G401.6 (cell line): ENCODE measurements at regions not wholly inside any gene's neighbourhood (a gene's known extent, or its start where the extent isn't known, plus 50 kb on each side); places are given as distances from the start of the nearest gene placed in this dataset.
"Not testable (repeated sequence)": the region's sequence is repeated elsewhere in the genome, so short reads cannot be mapped to it uniquely, and the experiment has no call there.

Source experiments
- FAIRE-seq: peaks from 2 replicates; lab custom pipeline; 2012; peaks lifted over from hg19 to GRCh38; lab: Jason Lieb, UNC

- FAIRE-seq: no peak
Measured at GRCh38 chr16:5349670-5350517, 252.3 kb upstream of the EEF2KMT start.

GRCh38 chr16:5349101-5349500 lies 251.5 kb upstream of the EEF2KMT start:
- FAIRE-seq: no peak

- no peak for FAIRE-seq
Measured at GRCh38 chr16:5347561-5347960, 250.0 kb upstream of the EEF2KMT start.

- FAIRE-seq: no peak
Measured at GRCh38 chr16:5336941-5337340, 239.3 kb upstream of the EEF2KMT start.

DNA sequence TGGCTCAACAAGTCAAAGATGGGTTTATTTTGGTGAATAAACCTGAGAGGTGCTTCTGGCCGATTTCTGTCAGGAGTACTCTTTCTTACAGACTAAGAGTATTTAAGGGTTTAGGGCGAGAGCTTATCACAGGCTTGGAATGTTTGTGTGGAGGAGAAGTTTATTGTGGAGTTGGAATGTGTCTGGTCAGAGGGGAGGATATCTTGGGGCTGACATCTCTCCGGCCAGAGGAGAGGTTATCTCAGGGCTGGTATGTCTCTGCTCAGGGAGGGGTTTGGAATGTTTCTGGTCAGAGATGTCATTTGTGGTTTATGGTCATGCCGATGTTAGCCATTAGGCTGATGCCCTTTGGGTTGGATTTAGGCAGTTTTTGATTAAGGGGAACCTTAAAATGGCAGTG lies 236.4 kb upstream of the EEF2KMT start:
- FAIRE-seq: no peak

GRCh38 chr16:5333126-5333525 lies 235.5 kb upstream of the EEF2KMT start:
- FAIRE-seq: no peak

GRCh38 chr16:5330058-5330457 lies 232.5 kb upstream of the EEF2KMT start:
- FAIRE-seq: no peak

DNA sequence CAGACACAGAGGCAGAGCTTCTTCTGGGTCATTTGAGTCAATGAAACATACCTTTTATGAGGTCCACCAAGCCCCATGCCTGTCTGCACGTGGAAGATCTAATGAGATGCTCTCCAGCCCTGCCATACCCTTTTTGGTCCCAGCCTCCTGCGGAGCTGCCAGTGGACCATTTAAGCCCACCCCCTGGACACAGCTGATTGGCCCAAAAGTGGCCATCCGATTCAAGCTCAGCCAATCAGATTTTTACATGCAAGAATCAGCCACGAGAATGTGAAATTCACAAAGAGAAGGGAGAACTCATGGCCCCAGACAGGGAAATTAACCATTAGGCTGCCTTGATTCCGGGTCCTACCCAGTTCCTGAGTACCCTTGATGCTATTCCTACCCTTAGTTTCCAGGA lies 231.0 kb upstream of the EEF2KMT start:
- FAIRE-seq: no peak

DNA sequence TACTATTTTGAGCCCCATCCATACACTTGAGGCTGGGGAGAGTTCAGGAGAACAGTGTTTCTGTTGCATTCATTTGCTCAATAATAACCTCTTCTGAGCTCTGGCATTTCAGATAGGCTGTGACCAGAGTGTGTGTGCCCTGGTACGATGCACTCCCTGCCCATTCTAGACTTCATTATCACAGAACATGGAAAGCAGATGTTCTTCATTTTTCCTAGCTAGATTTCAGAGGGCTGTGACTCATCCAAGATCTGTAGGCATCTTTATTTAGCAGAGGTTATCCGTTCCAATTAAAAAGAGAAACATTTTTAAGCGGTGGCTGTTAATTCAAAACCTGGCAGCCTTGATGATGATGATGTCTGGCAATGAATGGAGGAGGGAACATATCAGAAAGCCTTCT lies 228.8 kb upstream of the EEF2KMT start:
- no peak for FAIRE-seq

- FAIRE-seq: no peak
Measured at GRCh38 chr16:5325932-5326331, 228.3 kb upstream of the EEF2KMT start.

DNA sequence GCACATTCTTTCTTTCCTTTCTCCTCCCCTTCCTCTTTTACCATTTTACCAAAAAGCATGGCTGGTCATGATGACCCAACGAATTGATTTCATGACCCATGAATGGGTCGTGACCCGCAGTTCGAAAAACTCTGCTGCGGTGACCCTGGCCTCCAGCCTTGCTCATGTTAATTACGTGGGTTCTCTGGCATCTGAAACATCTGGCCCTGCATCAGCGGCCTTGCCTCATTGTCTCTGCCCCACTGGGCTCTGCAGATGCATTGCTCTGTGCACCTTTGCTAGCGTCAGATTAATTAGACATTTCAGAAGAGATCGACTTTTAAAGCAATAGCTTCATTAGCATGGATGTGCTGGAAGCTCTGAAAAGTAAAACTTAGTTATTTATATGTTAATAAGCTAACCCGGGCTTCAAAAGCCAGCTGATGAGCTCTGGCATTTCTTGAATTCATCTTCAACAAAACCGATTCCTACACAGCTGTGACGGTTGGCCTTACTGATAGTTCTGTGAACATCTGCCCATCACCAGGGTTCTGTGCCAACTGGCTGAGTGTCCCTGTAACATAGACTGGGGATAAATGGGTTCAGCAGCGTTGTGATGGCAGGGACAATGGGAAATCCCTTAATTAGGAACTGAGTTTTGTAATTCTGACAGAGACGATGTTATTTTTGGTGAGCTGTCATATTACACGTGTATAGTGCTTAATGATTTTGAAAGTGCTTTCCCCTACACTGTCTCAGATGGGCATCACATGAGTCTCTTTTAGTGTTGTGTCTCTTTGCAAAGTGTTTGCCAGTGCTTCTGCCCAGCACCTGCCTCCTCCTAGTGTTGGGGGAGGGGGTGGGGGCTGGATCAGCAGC lies 225.9 kb upstream of the EEF2KMT start:
- FAIRE-seq: no peak

GRCh38 chr16:5321930-5322329 lies 224.3 kb upstream of the EEF2KMT start:
- no peak for FAIRE-seq

DNA sequence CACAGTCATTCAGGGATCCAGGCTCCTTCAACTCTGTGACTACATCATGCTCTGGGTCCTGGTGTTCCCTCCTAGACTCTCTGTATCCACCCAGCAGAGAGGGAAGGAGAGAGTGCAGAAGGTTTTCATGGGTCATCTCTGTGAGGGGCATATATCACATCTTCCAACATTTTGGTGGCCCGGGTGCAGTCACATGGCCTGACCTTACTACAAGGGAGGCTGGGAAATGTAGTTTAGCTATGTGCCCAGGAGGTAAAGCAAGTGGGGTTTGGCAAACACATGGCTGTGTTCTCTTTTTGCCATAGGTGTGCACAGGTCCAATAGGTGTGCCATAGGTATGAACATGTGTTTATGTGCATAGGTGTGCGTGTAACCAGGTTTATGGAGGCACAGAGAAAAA lies 222.2 kb upstream of the EEF2KMT start:
- no peak for FAIRE-seq

GRCh38 chr16:5315914-5316313 lies 218.3 kb upstream of the EEF2KMT start:
- no peak for FAIRE-seq

GRCh38 chr16:5314377-5314776 lies 216.8 kb upstream of the EEF2KMT start:
- FAIRE-seq: no peak

DNA sequence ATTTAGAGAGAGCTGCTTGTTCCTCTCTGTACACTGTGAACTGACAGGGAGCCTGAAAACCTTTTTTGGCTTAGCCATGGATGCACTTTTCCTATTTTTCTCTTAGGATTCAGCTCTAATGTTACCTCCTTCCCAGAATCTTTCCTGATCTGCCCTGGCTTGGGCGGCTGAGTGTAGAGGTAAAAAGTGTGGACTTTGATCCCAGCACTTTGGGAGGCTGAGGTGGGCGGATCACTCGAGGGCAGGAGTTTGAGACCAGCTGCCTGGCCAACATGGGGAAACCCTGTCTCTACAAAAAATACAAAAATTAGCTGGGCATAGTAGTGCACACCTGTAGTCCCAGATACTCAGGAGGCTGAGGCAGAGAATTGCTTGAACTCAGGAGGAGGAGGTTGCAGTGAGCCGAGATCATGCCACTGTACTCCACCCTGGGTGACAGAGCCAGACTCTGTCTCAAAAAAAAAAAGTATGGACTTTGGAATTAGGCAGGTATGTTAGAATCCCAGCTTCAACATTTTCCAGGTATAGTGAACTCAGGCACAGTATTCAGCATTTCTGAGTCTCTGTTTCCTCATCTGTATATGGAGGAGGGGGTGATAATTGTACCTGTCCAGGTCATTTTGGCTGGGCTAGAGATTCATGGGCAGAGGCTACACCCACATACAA lies 212.5 kb upstream of the EEF2KMT start:
- FAIRE-seq: no peak

DNA sequence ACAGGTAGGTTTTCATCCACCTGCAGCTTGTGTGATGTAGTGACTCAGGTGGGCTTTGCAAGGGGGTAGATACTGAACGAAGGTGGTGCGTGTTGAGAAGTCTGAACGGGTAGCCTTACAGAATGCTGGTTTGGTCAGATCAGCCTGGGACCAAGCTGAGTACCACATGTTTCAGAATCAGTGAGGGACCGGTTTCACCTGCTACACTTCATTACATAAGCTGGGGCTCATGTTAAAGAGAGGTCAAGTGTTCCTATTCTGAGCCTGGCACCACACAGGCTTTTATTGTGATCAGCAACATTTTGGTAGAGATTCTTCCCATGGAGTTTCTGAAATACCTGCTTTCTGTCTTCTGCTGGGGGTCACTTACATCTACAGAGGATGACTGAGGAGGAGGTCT lies 207.4 kb upstream of the EEF2KMT start:
- FAIRE-seq: no peak

DNA sequence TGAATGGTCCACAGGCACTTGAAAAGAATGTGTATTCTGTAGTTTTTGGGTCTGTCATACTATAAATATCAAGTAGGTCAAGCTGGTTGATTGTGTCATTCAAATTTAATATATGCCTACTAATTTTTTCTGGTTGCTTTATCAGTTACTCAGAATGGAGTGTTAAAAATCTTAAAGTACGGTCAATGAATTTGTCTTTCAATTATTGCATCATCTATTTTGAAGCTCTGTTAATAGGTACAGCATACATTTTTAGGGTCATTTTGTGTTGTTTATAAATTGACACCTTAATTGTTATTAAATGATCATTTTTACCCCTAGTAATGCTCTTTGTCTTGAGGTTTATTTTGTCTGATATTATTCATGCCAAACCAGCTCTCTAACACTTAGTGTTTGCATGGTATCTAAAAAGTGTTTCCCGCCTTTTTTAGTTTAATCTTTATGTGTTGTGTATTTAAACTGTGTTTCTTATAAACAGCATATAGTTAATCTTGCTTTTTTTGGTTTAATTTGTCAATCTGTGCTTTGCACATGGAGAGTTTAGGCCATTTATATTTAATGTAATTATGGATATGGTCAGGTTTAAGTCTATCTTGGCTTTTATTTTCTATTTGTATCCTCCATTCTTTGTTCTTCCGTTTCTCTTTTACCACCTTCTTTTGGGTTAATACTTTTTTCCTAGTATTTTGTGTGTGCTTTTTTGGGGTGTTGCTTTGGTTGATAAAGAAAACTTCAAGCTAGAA lies 204.9 kb upstream of the EEF2KMT start:
- FAIRE-seq: no peak

- FAIRE-seq: no peak
Measured at GRCh38 chr16:5298202-5298601, 200.6 kb upstream of the EEF2KMT start.

DNA sequence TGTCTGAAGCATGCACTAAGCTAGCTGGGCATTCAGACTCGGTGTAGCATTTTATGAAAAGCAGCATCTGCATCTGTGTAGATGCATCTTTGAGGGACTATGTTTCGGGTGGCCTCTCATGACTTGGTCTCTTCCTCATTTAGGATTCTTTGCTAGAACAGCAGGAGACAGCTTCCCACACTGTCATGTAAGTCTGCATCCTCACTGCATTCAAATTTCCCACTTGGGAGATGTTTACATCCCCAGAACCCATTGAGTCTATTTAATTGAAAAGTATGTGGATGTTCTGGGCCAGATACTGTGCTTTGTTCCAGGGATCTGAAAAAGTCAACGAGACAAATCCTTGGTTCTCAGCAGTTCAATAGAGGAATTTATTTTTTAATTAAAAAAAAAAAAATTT lies 198.6 kb upstream of the EEF2KMT start:
- FAIRE-seq: no peak

- not testable (repeated sequence) for FAIRE-seq
Measured at GRCh38 chr16:5295304-5295703, 197.7 kb upstream of the EEF2KMT start.

DNA sequence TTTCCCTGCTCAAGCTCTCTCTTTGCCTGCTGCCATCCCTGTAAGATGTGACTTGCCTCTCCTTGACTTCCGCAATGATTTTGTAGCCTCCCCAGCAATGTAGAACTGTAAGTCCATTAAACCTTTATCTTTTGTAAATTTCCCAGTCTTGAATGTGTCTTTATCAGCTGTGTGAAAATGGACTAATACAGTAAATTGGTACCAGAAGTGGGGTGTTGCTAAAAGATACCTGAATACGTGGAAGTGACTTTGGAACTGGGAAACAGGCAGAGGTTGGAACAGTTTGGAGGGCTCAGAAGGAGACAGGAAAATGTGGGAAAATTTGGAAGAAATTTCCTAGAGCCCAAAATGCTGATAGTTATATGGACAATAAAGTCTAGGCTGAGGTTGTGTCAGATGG lies 184.6 kb upstream of the EEF2KMT start:
- FAIRE-seq: not testable (repeated sequence)
